ENCODE measurements at regions not wholly inside any gene's neighbourhood (a gene's known extent, or its start where the extent isn't known, plus 50 kb on each side); places are given as distances from the start of the nearest gene placed in this dataset.

GRCh38 chr4:129550281-129550785, 454.4 kb downstream of the C4orf33 start (continued):
- TF ChIP-seq ELK4 (IDR thresholded peaks at IDR 0.05; ENCODE audit: borderline replicate concordance, low read depth, low read length) (no peak), KLF8 (tag by site-specific recombination; IDR thresholded peaks at IDR 0.05) (no peak)

GRCh38 chr4:129561280-129561679, 465.3 kb downstream of the C4orf33 start:
- Histone ChIP-seq H3K36me3 (ENCODE audit: control insufficient read depth in 2 of 2, insufficient read depth in 1 of 2, low read length in 2 of 2) (no peaks in the 10 kb centered on the region), H3K4me1 (ENCODE audit: control insufficient read depth, insufficient read depth, low read length) (no peaks in the 10 kb centered on the region), H3K4me3 (ENCODE audit: low read depth, low read length) (no peak overlapping the region), H3K27ac (ENCODE audit: extremely low read depth, low read depth, low read length) (no peak overlapping the region), H3K9me3 (ENCODE audit: control insufficient read depth, insufficient read depth, low read depth, low read length) (no peaks in the 10 kb centered on the region)
- POLR2A ChIA-PET = no interaction called here
- no peak for TF ChIP-seq ZNF433 (tag by site-specific recombination; IDR thresholded peaks at IDR 0.05; ENCODE audit: low read depth)
- TF ChIP-seq SALL2 (tag by site-specific recombination; IDR thresholded peaks at IDR 0.05; ENCODE audit: borderline replicate concordance) = no peak
- CTCF ChIA-PET = no interaction called here

- Histone ChIP-seq H3K27ac (ENCODE audit: extremely low read depth, low read depth, low read length) (no peak overlapping the region), H3K9me3 (ENCODE audit: control insufficient read depth, insufficient read depth, low read depth, low read length) (no peaks in the 10 kb centered on the region), H3K36me3 (ENCODE audit: control insufficient read depth in 2 of 2, insufficient read depth in 1 of 2, low read length in 2 of 2) (no peaks in the 10 kb centered on the region), H3K4me3 (ENCODE audit: low read depth, low read length) (no peak overlapping the region), H3K4me1 (ENCODE audit: control insufficient read depth, insufficient read depth, low read length) (no peaks in the 10 kb centered on the region)
- ChIA-PET POLR2A (no interaction called here), CTCF (no interaction called here)
- TF ChIP-seq PRDM10 (tag by site-specific recombination; IDR thresholded peaks at IDR 0.05) = no peak
- TF ChIP-seq HIC1 (tag by site-specific recombination; IDR thresholded peaks at IDR 0.05) = no peak
- no peak for TF ChIP-seq ZNF169 (tag by site-specific recombination; IDR thresholded peaks at IDR 0.05)
- no peak for TF ChIP-seq ZNF335 (tag by site-specific recombination; conservative IDR thresholded peaks at IDR 0.05)
- TF ChIP-seq ZNF513 (tag by site-specific recombination; IDR thresholded peaks at IDR 0.05) = no peak
- TF ChIP-seq ZNF426 (tag by site-specific recombination; IDR thresholded peaks at IDR 0.05) = no peak
- no peak for TF ChIP-seq FEZF1 (tag by site-specific recombination; IDR thresholded peaks at IDR 0.05)
- no peak for TF ChIP-seq AEBP2 (tag by site-specific recombination; IDR thresholded peaks at IDR 0.05; ENCODE audit: borderline replicate concordance)
- no peak for TF ChIP-seq ZNF585B (tag by site-specific recombination; IDR thresholded peaks at IDR 0.05)
- TF ChIP-seq YY2 (tag by site-specific recombination; IDR thresholded peaks at IDR 0.05) = no peak
- no peak for TF ChIP-seq ZNF366 (tag by site-specific recombination; conservative IDR thresholded peaks at IDR 0.05)
- TF ChIP-seq PATZ1 (tag by site-specific recombination; IDR thresholded peaks at IDR 0.05) = no peak
- TF ChIP-seq CTCF (tag by site-specific recombination; IDR thresholded peaks at IDR 0.05) = no peak
These were observed 466.1 kb downstream of the C4orf33 start for GRCh38 chr4:129561886-129562671.

Measured in HEK293 (cell line).